HG03354 (cell line): ENCODE measurements at regions not wholly inside any gene's neighbourhood (a gene's known extent, or its start where the extent isn't known, plus 50 kb on each side); places are given as distances from the start of the nearest gene placed in this dataset.
"Not testable (repeated sequence)": the region's sequence is repeated elsewhere in the genome, so short reads cannot be mapped to it uniquely, and the experiment has no call there.

ENCODE experiments used
- ATAC-seq: cut with Tn5 transposase; IDR thresholded peaks from one replicate; pipeline ENCODE4 v1.9.1; 2021; ENCODE audit warnings: mild to moderate bottlenecking; ENCODE audit not compliant: unreplicated experiment, poor library complexity, severe bottlenecking

DNA sequence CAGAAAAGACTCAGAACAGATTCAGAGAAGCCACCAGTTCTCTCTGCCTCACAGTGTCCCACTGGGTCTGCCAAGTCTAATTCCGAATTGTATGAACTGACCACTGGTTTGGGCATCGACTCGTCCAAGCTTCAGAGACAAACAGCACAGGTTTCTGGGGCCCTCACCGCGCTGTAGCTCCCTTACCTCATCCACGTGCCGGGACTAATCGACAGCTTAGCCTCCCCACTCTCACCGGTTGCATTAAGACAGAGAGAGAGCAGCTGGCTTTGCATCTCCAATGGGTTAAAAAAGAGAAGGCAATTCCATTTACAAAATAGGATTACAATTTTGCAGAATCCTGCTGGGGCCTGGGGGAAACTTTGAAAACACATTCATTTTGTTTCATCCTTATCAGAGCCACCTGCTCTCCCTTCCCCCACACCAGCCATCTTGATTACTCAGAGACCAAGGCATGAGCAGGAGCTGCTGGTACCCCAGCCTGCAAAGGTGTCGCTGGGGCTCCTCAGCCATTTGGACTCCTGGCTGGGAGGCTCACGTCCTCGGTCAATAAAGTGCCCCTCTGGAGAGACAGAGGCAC lies 95.3 kb upstream of the RPL38 start:
- ATAC-seq, result no peak

DNA sequence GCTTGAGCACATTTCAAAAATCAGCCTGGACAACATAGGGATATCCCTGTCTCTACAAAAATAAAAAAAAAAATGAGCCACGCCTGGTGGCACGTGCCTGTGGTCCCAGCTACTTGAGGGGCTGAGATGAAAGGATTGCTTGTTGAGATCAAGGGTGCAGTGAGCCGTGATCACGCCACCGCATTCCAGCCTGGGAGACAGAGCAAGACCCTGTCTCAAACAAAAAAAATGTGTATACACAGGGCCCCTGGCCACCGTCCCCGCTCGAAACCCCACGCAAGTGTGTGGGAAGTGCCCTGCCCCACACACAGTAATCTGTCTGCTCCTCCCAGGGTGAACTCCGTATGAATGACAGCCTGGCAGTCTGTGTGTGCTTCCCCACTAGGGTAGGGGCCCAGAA lies 93.0 kb upstream of the RPL38 start:
- no peak for ATAC-seq

DNA sequence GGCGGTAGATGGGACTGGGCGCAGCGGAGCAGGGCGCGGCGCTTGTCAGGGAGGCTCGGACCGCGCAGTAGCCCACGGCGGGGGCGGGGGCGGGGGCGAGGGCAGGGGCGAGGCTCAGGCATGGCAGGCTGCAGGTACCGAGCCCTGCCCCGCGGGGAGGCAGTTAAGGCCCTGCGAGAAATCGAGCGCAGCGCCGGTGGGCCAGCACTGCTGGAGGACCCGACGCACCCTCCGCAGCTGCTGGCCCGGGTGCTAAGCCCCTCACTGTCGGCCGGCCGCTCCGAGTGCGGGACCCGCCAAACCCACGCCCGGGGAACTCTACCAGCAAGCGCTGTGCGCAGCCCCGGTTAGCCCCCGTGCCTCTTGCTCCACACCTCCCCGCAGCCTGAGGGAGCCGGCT lies 90.2 kb upstream of the RPL38 start:
- no peak for ATAC-seq

DNA sequence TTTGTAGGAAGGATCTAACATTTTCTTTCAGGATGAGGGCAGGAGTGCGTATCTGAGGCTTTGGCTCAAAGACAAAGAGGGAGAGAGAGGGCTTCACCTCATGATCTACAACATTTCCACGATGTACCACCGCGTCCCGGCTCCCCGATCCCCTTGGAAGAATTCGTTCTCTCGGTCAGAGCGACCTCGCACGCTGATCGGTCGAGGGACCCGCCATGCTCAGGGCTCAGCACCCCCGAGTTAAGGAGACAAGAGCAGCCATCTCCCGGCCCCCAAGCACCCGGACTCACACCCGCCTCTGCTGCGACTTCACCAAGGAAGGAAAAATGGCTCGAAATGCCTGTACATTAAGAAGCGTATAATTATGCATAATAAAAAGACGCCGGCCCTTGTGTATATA lies 89.5 kb upstream of the RPL38 start:
- ATAC-seq, result no peak

DNA sequence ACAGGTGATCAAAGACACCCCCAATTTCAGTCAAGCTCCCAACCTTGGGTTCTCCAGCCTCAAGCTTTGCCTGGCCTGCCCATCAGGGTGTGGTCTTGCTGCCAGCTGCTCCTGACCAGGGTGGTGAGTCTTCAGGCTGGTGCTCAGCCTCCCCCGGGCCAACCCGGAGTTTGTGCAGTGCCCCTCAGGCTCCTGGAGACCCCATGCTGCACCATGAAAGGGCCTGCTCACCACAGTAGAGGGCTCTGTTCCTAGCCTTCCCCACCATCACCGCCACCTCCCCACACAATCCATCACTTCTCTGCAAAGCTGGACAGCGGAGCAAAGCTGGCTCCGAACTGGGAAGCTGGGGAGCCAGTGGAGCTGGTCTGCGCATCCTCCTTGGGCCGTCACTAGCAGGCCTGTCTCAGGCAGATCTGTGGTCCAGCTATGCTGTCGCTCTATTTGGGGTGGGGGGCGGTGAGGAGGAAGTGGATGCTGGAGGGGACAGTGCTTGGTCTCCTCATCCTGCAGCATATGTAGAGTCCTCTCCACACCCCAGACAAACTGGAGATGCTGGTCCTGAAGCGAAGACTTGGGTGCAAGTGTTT lies 88.5 kb upstream of the RPL38 start:
- ATAC-seq, result no peak

DNA sequence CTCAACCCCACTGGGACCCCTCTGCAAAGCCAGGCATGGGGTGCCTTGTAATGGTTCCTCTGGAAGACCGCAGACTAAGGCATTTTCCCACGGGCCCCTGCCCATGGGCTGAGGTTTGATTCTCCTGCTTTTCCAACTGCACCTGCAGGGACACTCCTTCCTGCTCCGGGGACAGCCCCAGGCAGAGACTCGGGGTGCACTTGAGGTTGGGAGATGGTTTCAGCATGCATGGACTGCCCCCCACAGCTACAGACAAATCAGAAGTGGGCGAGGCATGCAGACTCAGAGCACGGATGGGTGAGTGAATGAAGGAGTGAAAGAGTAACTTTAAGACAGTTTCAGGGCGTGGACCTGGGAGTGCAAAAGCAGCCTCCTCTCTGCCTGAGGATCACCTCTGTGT lies 87.9 kb upstream of the RPL38 start:
- ATAC-seq, result no peak

DNA sequence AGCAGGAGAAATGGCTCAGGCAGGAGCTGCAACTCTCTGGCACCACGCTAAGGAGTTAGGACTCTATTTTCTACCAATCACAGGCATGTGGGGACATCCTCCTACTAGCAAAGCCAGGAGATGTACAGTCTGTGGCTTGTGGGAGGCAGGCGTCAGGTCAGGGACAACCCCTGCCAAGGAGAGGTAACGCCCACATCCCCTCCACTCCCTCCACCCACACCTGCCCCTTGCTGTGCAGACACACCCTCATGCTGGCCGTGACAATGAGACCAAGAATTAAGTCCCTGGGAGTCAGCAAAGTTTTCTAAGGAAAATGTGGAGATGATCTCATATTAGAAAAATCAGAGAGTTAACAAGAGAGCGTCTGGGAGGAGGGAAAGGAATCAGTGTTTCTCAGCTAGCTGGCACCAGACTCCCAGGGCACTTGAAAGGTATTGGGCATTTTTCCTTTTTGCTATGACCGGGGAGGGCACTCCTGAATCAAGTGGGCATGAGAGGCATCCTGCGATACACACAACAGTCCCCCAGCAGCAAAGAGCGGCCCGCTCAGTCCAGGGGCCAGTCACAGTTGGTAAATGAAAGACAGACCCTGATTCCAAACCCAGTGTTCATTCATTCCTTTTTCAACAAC lies 87.3 kb upstream of the RPL38 start:
- no peak for ATAC-seq

DNA sequence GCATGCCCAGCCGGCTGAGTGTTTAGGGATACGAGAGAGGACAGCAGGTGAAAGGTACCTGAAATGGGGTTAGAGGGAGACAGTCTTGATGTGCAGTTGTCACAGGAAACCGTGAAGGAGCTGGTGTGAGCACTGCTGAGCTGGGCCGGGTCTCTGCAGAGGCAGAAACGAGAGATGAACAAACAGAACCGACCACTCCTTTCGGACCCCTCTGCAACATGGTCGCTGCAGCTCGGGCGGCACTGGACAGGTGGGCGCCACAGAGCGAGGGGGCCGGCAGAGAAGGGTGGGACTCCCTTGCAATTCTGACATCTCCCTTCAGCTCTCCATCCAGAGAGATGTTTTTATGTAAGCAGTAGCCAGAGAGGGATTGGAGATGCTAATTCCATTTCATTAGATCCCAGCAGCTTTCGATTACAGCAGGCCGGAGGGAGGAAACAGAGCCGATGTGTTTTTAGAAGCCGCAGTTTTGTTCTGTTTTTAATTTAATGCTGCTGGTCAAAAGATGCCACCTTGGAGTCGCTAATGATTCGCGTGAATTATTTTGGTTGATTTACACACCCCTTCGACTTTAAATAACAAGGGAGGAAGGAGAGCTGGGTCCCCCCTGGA lies 86.3 kb upstream of the RPL38 start:
- ATAC-seq, result no peak

DNA sequence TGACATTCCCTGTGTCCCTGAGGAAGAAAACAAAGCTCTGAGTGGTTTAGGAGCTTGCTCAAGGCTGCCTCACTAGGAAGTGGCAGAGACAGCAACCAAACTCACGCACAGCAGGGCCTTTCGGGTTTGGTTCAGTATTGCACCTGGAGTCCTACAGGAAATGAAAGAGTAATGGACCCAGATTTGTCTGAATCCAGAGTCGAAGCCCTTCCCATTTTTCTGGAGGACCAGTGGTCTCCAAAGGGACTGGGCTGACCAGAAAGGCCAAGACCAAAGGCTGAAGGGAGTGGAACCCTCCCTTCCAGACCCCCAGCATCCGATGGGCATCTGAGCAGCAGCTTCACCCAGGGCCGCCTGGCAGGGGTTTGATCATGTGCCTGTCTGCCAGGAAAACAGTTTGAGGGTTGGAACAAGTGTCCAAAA lies 85.5 kb upstream of the RPL38 start:
- no peak for ATAC-seq

DNA sequence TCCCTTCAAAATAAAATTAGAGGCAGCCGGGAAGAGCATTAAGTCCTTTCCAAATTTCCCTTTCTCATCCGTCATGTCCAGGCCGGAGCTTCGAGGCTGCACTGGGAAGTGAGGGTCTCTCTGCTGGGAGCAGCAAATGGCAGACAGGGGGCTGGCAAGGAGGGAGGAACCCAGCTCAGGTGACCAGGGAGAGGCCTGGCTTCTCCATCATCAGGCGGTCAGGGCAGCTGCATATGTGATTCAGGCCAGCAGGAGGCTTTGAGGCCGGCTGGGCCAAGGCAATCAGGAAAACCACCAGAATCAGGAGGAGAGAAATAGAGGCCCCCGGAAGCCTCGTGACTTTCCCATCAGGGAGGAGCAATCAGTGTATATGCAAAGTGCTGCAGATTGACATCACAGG lies 85.0 kb upstream of the RPL38 start:
- no peak for ATAC-seq

DNA sequence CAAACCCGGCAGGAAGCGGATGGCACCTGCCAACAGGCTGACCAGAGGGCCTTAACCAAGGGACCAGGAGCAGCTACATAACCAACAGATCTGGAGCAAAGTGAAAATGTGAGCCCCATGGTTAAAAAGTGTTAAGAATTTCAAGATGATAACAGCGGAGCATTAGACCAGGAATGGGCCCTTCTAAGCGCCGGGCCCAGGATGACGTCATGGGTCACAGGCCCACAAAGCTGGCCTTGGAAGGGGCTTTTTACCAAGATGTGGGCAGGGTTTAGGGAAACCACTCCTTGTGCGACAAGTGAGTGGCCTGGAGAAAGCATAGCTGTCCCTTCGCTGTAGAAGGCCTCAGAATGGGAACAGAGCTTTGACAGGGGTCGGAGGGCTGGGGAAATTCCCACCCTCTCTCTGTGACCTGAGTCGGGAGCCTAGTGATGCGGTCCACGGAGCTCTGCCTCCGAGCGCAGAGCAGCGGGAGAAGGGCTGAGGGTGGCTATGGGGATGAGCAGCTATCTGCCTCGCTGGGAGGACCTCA lies 84.4 kb upstream of the RPL38 start:
- ATAC-seq, result no peak

DNA sequence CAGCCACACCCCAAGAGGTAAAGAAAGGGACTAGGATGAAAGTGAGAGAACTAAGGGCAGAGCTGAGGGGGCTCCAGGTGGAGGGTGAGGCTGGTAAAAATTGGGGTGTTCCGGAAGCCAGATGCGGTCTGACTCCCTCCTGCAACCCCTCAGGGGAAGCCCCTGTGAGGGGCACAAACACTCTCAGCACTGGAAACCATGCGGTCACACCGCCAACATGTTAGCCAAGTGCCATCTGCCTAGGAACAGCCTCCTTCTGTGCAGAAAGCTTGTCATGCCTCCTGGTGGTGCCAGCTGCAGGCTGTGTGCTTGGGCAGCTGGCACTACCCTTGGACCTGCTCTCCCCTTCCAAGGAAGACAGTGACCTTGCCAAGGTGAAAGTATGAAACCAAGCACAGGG lies 83.5 kb upstream of the RPL38 start:
- no peak for ATAC-seq

DNA sequence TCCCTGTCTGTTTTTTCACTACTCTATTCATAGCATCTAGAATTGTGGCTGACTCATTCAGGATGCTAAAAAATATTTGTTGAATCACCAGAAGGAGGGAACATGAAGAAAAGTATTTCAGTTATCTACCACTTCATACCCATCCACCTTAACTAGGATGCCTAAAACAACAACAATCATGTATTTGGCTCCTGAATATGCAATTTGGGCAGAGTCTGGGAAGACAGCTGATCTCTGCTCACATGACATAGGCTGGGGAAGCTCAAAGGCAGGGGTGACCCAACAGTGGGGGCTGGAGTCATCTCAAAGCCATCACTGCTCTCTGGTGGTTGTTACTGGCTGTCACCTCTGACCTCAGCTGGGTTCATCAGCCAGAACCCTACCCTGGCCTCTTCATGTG lies 80.1 kb upstream of the RPL38 start:
- no peak for ATAC-seq

DNA sequence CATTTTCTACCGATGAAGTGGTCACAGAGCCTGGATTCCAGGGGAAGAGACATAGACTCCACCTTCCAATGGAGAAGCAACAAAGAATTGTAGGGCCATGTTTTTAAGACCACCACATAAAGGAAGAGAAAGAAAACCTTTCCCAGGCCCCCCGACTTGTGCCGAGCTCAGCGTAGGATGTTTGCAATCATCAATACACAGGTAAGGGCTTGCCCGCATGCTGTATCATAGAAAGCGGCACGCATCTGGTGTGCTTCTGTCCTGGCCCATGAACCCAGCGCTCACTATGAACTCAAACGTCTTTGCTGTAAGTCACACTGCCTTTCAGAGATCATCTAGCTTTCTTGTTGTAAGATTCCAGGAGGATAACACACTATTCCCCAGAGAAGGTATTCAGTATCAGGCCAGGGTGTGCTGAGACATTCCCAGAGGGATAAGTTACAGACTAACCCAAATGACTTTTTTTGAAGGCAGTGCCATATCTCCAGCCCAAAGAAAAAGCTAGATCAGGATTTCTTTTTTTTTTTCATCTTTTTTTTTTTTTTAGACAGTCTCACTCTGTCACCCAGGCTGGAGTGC lies 79.5 kb upstream of the RPL38 start:
- no peak for ATAC-seq

DNA sequence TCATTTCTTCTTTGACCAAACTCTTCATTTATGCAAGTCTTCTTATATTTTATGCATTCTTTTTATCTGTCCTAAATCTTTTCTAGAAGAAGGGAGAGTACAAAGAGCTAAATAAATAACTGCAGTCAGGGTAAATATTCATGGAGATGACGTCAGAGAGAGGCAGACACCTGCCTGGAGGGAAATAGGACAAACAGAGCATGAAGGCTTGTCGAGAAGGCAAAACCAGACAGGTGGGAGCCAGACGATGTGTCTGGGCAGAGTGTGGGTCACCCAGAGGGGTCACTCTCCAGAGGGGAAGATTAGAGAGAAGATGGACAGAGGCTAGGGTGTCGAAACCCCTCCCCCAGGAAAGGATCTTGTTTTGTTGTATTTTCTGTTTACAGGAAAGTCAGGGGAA lies 78.3 kb upstream of the RPL38 start:
- ATAC-seq, result no peak

DNA sequence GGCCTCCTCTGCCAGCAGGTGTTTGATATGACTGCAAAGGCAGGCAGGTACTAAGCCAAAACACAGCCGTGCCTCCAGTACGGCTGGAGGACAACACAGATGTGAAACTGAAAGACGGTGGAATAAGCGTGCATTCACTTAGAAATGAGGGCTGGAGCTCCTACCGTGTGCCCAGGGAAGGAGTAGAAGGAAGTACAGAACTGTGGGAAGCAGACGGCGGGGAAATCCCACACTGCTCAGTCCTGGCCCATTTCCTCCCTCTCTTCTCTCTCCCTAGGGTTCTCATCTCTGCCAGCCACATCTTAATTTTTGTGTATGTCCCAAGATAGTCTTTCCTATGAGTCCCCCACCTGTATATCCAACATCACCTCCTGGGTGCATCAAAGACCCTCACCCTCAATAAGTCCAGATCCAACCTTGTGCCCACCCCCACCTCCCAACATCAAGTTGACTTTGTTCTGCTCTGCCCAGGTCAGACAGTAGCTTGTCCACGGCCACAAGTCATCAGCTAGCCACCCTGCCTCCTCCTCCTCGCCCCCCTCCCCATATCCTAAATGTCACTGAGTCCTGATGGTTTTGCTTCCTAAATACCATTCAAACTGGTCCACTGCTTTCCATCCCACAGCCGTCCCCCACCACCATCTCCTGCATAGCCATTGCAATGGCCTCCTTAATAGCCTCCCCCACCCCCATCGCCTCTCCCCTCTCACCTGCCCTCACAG lies 77.1 kb upstream of the RPL38 start:
- no peak for ATAC-seq

DNA sequence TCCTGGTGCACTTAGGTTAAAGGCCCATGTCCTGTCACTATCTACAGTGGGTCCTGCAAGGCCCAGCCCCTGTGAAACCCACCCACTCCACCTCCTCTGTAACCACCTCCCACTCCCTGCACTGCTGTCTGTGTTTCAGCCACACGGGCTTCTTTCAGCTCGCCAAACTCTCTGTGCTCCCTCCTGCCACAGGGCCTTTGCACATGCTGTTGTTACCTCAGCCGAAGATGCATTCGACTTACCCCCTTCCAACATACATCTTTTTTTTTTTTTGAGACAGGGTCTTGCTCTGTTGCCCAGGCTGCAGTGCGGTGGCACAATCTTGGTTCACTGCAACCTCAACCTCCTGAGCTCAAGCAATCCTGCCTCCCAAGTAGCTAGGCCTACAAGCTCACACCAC lies 76.5 kb upstream of the RPL38 start:
- ATAC-seq, result no peak

DNA sequence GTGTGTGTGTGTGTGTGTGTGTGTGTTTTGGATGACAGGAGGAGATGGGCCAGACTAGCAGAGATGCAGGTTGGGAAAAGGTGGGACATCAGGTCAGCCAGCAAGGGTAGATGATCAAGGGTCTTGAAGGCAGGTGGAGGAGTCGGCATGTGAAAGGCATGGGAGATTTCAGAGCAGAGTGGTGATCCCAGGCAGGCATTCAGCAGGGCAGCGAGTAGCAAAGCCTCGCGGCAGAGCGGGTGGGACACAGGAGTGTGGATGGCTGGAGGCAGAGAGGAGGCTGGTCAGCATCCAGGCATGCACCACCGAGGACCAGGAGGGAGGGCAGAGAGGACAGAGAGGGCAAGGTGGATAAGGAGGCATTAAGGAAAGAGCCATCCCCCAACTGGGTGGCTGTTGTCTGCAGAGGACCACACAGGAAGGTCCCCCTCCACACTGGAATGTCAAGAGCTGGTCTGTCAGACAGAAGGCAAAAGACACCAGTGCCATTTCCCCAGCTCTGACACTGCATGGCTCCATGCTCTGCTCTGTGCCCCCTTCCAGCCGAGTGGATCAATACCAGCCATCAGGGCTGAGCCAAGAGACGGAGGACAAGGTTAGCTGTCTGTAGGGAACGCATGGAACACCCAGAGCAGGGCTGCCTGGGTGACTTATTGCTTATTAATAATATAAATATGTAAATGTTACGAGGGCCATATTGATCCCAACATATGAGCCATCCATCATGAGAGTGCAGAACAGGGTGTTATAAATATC lies 74.8 kb upstream of the RPL38 start:
- ATAC-seq, result no peak

DNA sequence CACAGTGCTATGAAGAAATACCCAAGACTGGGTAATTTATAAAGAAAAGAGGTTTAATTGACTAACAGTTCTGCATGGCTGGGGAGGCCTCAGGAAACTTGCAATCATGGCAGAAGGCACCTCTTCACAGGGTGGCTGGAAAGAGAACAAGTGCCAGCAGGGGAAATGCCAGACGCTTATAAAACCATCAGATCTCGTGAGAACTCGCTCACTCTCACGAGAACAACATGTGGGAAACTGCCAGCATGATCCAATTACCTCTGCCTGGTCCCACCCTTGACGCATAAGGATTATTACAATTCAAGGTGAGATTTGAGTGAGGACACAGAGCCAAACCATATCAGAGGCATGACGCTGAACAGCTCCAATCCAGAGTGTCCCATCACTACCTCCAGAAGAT lies 73.7 kb upstream of the RPL38 start:
- ATAC-seq, result not testable (repeated sequence)
